ENCODE measurements at regions not wholly inside any gene's neighbourhood (a gene's known extent, or its start where the extent isn't known, plus 50 kb on each side); places are given as distances from the start of the nearest gene placed in this dataset.

DNA sequence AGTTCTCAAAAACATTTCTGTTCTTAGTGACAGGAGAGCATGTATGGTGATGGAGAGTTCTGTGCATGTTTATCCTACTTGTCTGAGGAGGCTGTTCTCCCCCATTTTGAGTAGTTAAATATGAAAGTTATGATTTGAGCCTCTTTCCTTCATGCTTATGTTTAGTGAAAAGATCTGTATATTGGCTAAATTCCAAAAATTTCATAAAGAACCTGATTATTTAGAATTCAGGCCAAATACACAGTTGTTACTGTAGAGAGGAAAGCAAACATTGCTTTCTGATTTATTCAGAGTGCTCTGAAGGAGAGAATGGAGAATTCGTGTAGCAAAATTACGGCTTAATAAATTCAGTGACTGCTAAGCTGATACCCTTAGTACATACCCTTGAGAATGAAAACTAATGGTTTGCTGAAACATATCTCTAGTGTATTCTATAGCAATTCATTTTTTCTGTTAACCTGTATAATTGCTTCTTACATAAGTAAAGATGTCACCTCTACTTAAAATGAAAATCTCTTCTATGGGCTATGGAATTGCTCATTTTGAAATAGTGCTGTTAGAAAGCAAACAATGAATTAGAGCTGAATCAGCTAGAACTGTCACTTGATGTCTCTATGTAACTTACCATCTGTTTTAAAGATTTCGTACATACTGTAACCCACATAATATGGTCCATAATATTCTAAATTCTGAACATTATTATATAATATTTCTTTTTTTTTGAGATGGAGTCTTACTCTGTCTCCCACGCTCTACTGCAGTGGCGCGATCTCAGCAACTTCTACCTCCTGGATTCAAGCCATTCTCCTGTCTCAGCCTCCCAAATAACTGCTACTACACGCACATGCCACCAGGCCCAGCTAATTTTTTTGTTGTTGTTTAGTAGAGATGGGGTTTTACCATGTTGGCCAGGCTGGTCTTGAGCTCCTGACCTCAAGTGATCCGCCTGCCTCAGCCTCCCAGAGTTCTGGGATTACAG, 417.0 kb upstream of the RGS6 start:
- DNase-seq, result no peak

DNA sequence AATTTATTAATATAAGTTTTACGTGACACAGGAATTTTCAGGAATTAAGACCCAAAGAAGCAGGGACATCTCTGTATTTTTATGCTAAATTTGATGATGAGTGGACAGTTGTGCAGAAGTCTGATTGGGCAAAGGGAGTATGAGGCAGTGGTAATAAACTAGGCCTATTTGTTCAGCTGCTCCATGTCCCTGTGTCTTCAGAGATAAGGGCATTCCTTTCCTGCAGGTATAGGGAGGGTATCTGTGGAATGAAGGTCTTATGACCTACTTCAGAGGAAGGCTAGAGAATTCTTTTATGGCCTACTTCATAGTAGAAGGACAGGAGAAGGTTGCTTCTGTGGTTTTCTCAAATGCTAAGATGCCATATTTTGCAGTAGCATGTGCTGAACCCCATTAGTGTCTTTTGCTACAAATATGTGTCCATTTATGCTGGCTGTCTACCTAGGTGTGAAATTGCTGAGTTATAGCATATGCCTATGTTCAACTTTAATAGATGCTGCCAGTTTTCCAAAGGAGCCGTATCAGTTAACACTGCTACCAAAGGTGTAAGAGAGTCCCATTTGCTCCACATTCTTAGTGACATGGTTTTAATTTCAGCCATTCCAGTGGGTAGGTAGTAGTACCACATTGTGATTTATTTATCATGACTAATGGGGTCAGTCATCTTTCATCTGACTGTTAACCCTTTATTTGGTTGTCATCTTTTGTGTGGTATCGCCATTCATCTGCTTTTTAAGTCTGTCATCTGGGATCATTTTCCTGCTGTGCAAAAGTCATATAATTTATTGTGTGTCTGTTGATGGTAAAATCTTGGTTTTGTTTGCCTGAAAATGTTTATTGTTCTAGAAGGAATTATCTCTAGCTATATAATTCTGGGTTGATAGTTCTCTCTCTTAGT, 410.7 kb upstream of the RGS6 start:
- peak; percentile 16 for DNase-seq

DNA sequence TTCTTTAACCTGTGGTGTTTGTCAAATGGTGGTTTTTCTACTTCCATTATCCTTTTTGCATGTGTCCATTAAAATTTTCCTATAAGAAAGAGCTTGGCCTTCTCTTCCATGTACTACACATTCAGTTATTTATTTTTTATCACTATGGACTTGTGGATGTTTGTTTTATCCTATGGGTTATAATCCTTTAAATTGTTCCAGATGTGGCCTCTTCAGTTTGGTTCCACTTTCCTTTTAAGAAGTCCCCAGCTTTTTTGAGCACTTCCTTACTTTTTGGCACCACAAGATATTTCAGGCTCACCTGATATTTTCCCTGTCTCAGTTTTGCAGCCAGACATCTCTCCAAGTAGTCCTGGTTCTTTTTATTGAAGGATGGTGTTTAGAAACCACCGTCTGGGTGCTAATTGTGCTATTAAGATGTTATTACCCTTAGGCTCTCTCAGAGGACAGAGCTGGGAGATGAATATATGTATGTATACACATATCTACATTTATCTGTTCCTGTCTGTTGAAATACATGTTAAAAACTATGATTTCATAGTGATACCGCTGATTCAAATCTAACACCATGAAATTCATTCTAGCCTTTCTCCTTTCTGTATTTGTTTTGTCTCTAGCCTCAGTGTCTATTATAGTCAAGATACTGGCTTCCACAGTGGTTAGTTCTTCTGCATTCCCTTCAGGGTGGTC, 408.5 kb upstream of the RGS6 start:
- no peak for DNase-seq

DNA sequence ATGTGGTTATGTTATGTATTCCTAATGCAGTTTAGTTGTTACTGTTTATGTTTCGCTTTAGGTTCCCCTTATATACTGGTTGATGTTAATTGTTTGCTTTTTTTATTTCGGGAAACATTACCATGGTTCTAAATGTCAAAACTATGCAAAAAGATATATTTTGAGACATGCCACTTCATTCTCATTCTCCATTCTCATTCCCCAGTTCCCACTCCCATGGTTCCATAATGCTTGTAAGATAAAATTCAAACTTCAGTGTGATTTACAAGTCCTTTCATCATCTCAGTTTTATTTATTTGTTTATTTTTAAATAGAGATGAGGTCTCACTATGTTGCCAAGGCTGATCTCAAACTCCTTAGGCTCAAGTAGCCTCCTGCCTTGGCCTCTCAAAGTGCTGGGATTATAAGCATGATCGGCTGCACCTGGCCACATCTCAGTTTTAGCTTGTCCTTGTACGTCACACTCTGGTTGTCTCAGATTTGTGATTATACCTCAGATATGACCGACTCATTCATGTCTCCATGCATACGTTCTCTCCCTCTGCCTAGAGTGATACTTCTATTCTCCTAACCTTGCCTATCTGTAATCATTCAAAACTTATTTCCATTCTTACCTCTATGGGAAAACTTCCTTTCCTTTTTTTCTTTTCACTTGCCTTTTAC, 407.8 kb upstream of the RGS6 start:
- no peak for DNase-seq

DNA sequence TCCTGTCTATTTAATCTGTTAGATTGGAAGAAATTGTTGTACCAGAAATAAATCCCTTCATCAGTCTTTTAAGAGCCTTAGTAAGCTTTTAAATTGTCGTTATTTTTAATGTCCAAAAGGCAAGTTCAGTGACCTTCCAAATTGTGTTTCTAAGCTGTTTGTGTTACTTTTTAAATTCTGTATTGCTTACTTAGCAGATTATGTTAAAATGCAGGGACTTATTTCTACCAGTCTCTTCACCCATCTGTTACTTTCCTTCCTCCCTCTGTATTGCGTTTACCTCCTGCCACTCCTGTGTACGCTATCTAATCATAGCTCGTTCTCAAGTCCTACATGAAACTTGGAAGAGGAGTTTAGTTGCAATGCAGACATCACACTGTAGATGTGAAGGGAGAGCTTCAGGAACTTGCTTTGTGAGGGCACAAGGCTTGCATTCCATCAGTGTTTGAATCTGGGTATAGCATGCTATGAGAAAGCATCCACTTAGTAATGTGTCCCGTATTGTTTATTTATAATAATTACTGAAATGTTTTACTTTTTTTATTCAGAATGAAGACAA, 406.5 kb upstream of the RGS6 start:
- no peak for DNase-seq

DNA sequence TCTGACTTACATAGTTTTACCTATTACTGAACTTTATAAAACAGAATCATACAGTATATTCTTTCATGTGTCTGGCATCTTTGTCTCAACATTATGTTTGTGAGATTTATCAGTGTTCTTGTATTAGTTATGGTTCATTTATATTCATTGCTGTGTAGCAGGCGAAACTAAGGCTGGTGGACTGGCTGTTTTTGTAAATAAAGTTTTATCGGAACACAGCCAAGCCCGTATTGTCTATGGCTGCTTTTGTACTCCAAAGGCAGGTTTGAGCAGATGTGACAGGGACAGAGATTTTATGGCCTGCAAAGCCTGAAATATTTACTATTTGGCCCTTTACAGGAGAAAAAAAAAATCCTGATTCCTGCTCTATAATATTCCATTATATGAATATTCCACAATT, 405.8 kb upstream of the RGS6 start:
- DNase-seq, result no peak

DNA sequence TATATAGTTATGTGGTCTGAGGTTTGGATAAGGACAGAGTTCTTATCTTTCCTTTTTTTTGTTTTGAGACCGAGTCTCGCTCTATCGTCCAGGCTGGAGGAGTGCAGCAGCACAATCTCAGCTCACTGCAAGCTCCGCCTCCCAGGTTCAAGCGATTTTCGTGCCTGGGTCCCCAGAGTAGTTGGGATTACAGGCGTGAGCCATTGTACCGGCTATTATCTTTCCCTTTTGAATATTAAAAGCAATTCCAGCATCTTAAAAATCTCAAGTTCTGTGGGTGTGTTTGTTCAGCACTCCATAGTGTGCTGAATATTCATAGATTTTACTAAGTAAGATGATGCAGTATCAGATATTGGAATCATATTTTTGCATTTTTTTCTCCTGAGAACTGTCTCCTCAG, 404.4 kb upstream of the RGS6 start:
- DNase-seq, result no peak

DNA sequence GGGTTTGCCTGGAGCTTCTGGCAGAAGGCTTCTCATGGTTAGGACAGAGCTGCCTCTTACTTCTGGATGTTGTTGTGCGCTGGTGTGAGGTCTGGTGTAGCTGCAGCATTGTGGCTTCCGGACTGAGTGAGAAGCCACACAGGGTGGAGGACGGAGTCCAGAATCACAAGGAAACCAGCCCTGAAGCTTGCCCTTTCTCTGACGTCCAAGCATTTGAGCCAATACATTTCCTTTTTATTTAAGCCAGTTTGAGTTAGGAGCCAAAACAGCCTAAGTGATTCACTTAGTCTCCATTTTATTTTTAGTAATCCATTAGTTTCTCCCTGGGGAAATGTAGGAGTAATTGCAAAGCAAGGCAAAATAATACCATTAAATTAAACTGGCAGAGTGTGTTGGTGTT, 402.4 kb upstream of the RGS6 start:
- no peak for DNase-seq

DNA sequence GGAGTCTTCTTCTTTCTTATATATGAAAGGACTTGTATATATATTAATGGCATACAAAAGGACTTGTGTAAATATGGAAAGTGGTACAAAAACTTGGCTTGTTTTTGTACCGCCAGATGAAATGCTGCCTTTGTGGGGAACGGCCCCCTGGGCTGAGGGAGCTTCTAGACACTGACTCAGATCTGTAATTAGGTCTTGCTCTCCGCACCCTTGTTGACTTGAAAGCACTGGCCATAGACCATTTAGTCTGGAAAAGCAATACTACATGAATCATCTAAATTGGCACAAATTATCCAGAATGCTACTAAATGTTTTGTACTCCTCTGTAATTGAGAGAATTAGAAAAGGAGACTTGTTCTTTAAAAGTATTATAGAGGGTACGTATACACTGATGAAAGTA, 399.9 kb upstream of the RGS6 start:
- peak; percentile 15 for DNase-seq

DNA sequence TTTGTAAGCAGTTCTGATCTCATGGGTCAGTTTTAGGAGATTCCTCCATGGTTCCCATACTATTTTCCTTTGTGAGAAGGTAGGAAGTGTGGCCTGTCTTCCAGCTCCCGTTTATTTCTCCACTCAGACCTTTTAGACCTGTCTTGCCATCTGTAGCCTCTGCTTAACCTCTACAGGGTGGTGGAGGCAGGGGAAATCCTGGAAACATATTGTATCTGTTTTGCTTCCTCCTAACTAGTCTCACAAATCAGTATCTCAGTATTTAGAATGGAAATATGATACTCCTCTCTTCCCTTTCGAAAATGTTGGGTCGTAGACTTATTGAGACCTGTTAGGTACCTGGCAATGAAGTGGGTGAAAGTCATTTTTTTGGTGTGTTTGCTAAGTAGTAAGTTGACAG, 399.4 kb upstream of the RGS6 start:
- no peak for DNase-seq

DNA sequence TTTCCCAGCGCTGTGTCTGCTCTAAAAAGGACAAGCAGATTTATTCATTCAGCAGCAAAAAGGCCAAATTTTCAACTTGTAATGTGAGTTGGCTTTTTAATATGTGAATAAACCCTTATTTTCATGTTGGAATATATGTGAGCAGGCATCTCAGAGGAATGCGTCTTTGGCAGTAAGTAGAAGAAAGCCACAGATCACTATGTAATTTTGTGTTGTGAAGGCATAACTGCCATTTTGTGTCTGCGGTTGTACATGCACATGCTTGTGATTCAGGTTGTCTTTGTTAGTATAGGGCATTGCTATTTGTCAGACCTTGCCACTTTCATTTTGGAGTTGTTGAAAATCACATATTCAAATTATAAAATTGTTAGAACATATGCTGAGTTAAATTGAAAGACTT, 398.8 kb upstream of the RGS6 start:
- no peak for DNase-seq

DNA sequence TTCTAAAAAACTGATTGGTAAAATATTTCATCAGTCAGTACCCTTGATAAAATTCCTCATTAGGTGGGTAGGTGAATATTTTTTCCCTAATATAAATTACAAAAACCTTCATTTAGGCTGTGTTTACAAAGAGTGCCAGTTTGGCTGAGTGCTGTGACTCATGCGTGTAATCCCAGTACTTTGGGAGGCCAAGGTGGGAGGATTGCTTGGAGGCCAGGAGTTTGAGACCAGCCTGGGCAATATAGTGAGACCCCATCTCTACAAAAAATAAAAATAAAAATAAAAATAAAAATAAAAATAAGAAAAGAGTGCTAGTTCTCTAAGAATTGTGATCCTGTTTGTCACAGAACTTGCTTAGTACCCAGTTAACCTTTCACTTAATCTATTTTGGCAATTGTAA, 398.4 kb upstream of the RGS6 start:
- no peak for DNase-seq

DNA sequence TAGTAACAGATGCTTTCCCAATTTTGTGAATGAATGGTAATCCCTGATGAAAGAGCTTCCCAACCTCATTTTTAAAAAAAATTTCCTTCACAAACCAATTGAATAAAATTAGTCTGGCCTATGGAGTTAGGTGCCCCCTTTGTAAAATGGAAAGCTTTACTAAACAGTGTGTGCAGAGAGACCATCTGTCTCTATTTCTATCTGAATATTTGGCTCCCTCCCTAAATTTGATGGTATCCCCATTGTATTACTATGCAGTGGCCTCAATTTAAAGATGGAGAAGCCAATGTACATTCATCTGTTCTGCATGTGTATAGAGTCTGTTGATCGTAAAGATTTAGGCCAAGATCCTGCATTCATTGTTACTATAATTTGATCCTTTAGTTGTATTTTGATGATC, 397.7 kb upstream of the RGS6 start:
- no peak for DNase-seq

DNA sequence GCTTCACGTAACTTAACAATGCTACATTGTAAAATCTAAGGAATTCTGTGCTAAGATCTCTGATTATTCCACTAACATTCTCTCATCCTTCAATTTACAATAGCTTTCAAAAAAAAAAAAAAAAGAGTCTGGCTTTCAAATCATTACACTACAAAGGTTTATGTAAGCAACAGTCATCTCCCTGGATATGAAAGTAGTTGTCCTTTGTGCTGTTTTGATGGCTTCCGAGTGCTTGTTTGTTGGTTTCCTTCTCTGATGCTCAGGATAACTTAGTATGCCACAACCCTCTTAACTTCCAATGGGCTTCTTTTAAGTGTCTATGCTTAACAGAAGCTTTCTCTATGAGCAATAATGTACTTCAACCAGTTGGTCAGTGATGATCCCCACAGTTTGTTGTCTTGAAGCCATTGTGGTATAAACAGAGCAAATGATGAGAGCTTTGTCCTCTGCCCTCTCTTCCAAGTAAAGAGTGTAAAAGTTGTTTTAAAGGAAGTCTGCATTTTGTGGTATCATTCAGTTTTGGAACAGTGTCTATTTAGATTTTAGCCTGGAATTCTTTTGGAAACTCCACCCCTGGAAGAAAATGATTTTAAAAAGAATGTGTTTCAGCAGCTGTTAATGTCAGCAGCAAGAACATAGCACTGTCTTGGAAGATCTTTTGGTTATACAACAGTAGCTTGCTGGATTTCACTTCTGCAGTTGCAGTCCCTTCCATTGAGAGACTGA, 396.1 kb upstream of the RGS6 start:
- DNase-seq, result no peak

DNA sequence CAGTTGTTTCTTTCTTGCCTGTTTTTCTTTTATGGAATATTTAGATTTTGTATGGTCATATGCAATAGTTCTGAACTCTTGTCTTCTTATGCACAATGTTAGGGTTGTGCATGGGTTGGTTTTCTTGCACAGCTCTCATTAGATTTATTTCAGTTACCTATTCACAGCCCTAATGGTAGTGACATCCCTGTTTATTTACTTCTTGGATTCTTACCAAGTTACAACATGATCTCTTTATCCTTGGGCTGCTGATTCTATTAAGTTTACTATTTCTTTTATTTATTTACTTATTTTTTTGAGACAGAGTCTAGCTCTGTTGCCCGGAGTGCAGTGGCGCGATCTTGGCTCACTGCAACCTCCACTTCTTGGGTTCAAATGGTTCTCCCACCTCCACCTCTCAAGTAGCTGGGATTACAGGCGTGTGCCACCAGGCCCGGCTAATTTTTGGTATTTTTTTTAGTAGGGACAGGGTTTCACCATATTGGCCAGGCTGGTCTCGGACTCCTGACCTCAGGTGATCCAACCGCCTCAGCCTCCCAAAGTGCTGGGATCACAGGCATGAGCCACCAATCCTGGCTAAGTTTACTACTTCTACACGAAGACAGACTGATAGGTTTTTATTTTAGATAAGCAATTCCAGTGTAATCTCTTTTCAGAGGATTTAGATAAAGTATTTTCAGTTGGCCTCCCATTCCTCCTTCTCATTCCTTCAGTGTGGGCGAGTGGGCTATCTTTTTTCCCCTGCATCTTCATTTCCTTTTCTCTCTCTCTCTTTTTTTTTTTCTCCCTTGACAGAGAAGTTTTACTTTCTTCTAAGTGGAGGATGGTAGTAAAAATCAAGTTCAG, 395.1 kb upstream of the RGS6 start:
- no peak for DNase-seq

DNA sequence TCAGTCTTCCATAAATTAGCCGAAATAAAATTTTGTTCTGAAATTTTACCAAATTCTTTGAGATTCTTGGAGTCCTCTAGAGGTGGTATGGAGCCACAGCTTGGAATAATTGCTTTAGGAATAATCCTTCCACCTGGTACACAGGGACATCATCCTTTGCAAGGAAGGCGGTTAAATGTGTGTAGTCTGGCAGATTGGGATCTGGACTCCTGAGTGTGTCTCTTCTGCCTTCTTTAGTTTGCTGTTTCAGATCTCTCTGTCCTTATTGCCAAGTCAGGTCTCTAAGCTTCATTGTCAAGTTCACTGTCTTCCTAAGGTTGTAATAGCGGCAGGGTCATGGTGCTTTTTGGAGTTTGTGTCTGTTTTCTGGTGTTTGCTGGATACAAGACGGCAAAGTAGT, 393.9 kb upstream of the RGS6 start:
- no peak for DNase-seq

DNA sequence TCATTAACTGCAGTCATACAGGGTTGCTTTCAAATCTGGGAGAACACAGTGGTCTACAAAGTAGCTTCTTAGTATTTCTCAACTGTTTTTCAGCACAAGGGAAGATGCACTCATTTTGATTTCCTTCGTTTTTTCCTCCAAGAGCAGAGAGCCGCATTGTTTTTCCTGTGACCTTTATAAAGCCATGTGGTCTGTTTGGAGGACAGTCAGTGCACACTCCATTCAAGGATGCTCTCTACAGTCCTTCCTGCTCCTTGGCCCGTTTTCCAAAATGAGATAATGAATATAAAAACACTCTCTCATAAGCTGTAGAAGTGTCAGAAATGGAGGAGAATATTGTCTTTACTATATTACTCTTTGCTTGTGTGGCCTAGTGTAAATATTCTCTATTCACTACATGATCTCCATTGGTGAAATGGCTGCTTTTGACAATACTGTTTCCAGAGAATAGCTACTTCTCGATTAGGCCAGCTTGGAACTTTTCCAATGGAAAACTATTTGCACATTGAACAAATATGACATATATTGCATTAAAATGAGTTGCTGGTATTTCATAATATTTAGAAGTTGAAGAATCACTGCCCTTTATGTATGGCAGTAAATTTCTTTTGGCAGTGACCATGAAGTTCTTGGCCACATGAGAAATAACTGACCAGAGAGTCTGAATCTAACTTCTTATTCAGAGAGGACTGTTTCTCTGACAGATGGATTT, 393.1 kb upstream of the RGS6 start:
- no peak for DNase-seq

DNA sequence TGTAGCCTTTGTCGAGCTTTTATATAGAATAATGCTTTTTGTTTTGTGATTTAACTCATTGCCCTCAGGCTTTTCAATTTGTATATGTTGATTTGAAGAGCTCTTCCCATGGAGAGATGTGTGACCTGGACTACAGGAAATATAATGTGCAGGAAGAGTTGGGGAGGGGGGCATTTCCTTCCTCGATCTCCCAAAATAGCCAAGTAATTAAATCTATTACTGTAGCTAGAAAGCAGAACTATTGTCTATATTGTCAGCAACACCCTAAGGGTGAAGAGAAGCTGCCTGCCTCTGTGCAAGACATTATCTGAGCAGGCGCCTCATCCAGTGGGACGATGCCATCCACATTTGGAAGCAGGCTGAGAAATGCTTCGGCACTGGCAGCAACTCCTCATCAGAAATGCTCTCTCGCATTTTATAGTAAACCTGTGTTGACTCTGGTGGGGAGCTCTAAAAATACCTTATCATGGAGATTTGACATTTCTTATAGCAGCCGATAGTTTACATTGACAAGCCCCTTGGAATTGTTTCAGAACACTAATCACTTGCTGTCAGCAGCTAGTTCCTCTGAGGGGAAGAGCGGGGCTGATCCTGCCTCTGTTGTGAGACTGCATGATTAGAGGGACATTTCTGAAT, 392.5 kb upstream of the RGS6 start:
- DNase-seq, result no peak

DNA sequence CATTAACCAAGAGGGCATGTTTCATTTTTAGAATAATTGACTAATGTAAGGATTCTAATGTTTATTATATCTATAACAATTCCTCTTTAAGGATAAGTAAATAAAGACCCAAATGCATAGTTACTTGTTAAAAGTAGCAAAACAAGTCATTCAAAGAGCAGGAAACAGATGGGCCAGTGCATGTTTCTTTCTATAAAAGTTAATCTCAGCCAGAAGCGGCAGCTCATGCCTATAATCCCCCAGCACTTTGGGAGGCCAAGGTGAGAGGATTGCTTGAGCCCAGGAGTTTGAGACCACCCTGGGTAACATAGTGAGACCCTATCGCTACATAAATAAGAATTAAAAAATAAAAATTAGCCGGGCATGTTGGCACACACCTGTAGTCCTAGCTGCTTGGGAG, 391.0 kb upstream of the RGS6 start:
- DNase-seq, result no peak

All from kidney glomerular epithelial cell (primary cell).